Activated CD4-positive, alpha-beta T cell treated with anti-CD3 and anti-CD28 coated beads for 36 hours (primary cell): ENCODE measurements at regions not wholly inside any gene's neighbourhood (a gene's known extent, or its start where the extent isn't known, plus 50 kb on each side); places are given as distances from the start of the nearest gene placed in this dataset.
"Not testable (repeated sequence)": the region's sequence is repeated elsewhere in the genome, so short reads cannot be mapped to it uniquely, and the experiment has no call there.

ENCODE experiments used
- ATAC-seq: fragments of 200-7000 bp; cut with Tn5 transposase; one replicate; pipeline ENCODE4 v1.10.0; 2021; ENCODE audit warnings: mild to moderate bottlenecking, moderate library complexity
- CTCF ChIA-PET: fragments of 350-600 bp; sonication (Branson Sonifier 250); formaldehyde crosslinking; loops from one replicate; lab custom pipeline; 2021; ENCODE audit warnings: antibody characterized with exemption; lab: Charles Lee
- POLR2A ChIA-PET: fragments of 350-600 bp; sonication (Branson Sonifier 250); formaldehyde crosslinking; loops from one replicate; lab custom pipeline; 2021; ENCODE audit warnings: antibody characterized with exemption, inconsistent platforms; lab: Charles Lee
- DNase-seq: peaks from one replicate; pipeline ENCODE4 v3.0.0-alpha.2; 2020
- H3K27ac Mint-ChIP-seq: one replicate; pipeline ENCODE4 v1.8.0; 2021; ENCODE audit warnings: mixed read lengths
- H3K27me3 Mint-ChIP-seq: one replicate; pipeline ENCODE4 v1.8.0; 2021; ENCODE audit warnings: mixed read lengths
- H3K36me3 Mint-ChIP-seq: one replicate; pipeline ENCODE4 v1.8.0; 2021; ENCODE audit warnings: low read depth, mixed read lengths
- H3K4me1 Mint-ChIP-seq: one replicate; pipeline ENCODE4 v1.8.0; 2021; ENCODE audit warnings: mixed read lengths
- H3K4me3 Mint-ChIP-seq: one replicate; pipeline ENCODE4 v1.8.0; 2021; ENCODE audit warnings: mild to moderate bottlenecking, moderate library complexity, mixed read lengths
- H3K9me3 Mint-ChIP-seq: one replicate; pipeline ENCODE4 v1.8.0; 2021; ENCODE audit warnings: low read depth, mixed read lengths
- intact Hi-C, 2 experiments: fragments of 100-400 bp; cut with DNase I in 1 of 2; cut with micrococcal nuclease in 1 of 2; formaldehyde crosslinking; loops; one replicate each; pipeline versions ENCODE4 v1.14.2 to v1.15.1; 2022 to 2024; cut with DNase I, micrococcal nuclease

- H3K27me3 Mint-ChIP-seq, POLR2A ChIA-PET, H3K9me3 Mint-ChIP-seq, intact Hi-C loops, H3K27ac Mint-ChIP-seq, H3K4me3 Mint-ChIP-seq, H3K36me3 Mint-ChIP-seq: not testable (repeated sequence)
- CTCF ChIA-PET: interaction anchor here (0.5 to 2.0 kb wide), 24 partner anchors 9 to 251 kb away, joined by 3 to 11 read pairs (median 4); no protein-coding TSS in a partner anchor
- peak; percentile 35 for ATAC-seq
- peak; percentile 93 for DNase-seq
- peaks cover 37% of the 10 kb centered on the region for H3K4me1 Mint-ChIP-seq
Observed at GRCh38 chr14:106170163-106170658, 643.8 kb downstream of the TMEM121 start.

DNA sequence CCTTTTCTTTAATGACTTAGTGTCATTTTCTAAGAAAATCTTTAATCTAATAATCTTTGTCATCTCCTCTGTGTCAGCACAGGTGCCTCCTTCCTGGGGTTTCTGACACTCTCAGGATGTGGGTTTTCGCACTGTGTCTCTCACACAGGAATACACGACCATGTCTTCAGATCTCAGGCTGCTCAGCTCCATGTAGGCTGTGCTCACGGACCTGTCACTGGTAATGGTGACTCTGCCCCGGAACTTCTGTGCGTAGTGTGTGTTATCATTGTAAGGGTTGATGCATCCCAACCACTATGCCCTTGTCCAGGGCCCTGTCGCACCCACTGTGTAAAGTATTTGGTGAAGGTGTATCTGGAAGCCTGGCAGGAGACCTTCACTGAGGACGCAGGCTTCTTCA, 647.8 kb downstream of the TMEM121 start:
- peak; percentile 68 for ATAC-seq
- intact Hi-C loops: no loop called here
- H3K27me3 Mint-ChIP-seq: no peaks in the 10 kb centered on the region
- peak overlapping the region; percentile 4 for H3K27ac Mint-ChIP-seq
- peak; percentile 71 for DNase-seq
- H3K9me3 Mint-ChIP-seq: no peaks in the 10 kb centered on the region
- ChIA-PET CTCF (no interaction called here), POLR2A (interaction anchor here (0.6 kb wide), 1 partner anchor 56 kb away, joined by 3 read pairs; no protein-coding TSS in a partner anchor)
- peaks cover 61% of the 10 kb centered on the region for H3K4me1 Mint-ChIP-seq
- H3K4me3 Mint-ChIP-seq: no peak overlapping the region
- no peaks in the 10 kb centered on the region for H3K36me3 Mint-ChIP-seq

DNA sequence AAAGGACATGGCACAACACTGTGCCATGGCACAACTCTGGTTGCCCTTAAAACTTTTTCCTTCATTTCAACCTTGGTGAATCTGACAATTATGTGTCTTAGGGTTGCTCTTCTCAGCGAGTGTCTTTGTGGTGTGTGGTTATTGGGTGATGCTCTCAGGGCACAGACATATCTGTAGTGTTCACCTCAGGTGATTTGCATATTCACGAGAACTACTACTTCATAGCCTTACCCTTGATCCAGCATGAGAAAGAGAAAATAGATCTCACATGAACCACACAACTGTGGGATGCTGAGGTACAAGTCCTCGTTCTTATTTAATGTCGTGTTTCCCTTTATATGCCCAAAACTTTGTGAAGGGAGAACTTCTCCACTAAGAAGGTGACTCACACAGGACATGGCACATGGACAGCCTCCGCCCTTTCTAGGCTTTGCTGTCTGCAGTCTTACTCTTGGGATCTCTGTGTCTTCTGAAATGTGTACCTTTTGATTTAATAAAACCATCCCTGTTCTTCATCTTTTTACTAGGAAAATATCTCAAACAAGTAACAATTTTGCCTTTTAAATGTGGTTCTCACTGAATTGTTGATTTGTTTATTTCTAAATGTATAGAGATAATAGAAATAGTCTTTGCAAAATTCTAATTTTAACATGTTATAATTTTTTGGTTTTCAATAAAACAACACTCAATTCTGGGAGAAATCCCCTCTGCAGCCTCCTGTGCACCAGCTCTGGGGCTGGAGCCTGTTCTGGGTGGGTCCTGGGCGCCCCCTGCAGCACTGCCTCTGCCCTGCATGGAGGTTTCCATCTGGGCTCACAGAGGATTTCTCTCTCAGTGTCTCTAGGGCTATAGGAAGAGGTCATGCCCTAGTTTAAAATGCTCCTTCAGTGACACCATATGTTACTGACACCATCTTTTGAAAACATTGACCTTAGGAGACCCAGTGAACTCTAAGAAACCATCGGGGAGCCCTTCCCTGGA, 651.2 kb downstream of the TMEM121 start:
- CTCF ChIA-PET, intact Hi-C loops, POLR2A ChIA-PET: not testable (repeated sequence)

GRCh38 chr14:106179761-106180160, 653.4 kb downstream of the TMEM121 start:
- H3K4me1 Mint-ChIP-seq: peaks cover 48% of the 10 kb centered on the region
- H3K27me3 Mint-ChIP-seq: no peaks in the 10 kb centered on the region
- H3K9me3 Mint-ChIP-seq: no peaks in the 10 kb centered on the region
- no peak overlapping the region for H3K4me3 Mint-ChIP-seq
- DNase-seq (no peak), ATAC-seq (no peak)
- intact Hi-C loops: no loop called here
- no peak overlapping the region for H3K27ac Mint-ChIP-seq
- ChIA-PET POLR2A (no interaction called here), CTCF (no interaction called here)
- no peaks in the 10 kb centered on the region for H3K36me3 Mint-ChIP-seq

More for the DNA sequence above, 651.2 kb downstream of the TMEM121 start:
- not testable (repeated sequence) for H3K36me3 Mint-ChIP-seq, H3K27me3 Mint-ChIP-seq, H3K9me3 Mint-ChIP-seq
- DNase-seq (peak; percentile 67), ATAC-seq (peak; percentile 94)
- peak overlapping the region; percentile 15 for H3K4me3 Mint-ChIP-seq
- peak overlapping the region; percentile 52 for H3K27ac Mint-ChIP-seq
- H3K4me1 Mint-ChIP-seq: peaks cover 48% of the 10 kb centered on the region

GRCh38 chr14:106184771-106185170, 658.4 kb downstream of the TMEM121 start:
- intact Hi-C loops, H3K9me3 Mint-ChIP-seq, H3K4me3 Mint-ChIP-seq, H3K27me3 Mint-ChIP-seq, H3K36me3 Mint-ChIP-seq: not testable (repeated sequence)
- ATAC-seq (peak; percentile 84), DNase-seq (peak; percentile 78)
- CTCF ChIA-PET: interaction anchor here (0.6 to 1.6 kb wide), 14 partner anchors 12 to 580 kb away, joined by 3 to 9 read pairs (median 4); no protein-coding TSS in a partner anchor
- H3K4me1 Mint-ChIP-seq: peaks cover 34% of the 10 kb centered on the region
- POLR2A ChIA-PET: interaction anchor here (1.0 kb wide), 1 partner anchor 16 kb away, joined by 5 read pairs; no protein-coding TSS in a partner anchor
- peak overlapping the region; percentile 27 for H3K27ac Mint-ChIP-seq

DNA sequence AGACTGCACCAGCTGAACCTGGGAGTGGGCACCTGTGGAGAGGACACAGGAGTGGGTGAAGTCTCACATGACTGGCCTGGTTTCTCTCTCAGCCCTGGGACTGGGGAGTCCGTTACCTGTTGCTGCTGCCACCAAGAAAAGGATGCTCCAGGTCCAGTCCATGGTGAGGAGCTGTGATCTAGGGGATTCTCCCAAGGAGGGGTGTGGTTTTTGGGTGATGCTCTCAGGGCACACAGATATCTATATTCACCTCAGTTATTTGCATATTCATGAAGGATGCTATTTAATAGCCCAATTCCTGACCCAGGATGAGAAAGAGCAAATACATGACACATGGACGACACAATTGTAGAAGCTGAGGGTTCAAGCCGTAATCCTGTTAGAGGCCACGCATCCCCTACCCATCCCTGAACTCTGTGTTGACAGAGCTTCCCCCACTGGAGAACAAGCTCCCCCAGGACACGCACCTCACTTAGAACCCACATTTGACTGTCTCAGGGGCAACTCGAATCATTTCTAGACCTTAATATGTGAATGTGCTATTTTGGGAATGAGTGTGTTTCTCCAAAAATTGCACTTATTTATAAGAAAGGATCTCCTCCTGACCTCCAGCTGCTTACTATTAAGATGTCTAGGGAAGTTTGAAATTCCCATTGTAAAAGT, 658.9 kb downstream of the TMEM121 start:
- intact Hi-C loops, H3K36me3 Mint-ChIP-seq, H3K9me3 Mint-ChIP-seq, H3K4me3 Mint-ChIP-seq, H3K27me3 Mint-ChIP-seq, DNase-seq, ATAC-seq: not testable (repeated sequence)
- Mint-ChIP-seq H3K4me1 (peaks cover 34% of the 10 kb centered on the region), H3K27ac (peak overlapping the region; percentile 27)
- POLR2A ChIA-PET: interaction anchor here (1.0 kb wide), 1 partner anchor 15 kb away, joined by 5 read pairs; no protein-coding TSS in a partner anchor
- CTCF ChIA-PET: interaction anchor here (0.6 to 1.6 kb wide), 16 partner anchors 12 to 579 kb away, joined by 3 to 9 read pairs (median 4); no protein-coding TSS in a partner anchor

GRCh38 chr14:106185837-106186233, 659.5 kb downstream of the TMEM121 start:
- H3K4me1 Mint-ChIP-seq: peaks cover 34% of the 10 kb centered on the region
- ChIA-PET CTCF (interaction anchor here (0.7 to 2.2 kb wide), 13 partner anchors 14 to 579 kb away, joined by 3 to 13 read pairs (median 3); no protein-coding TSS in a partner anchor), POLR2A (no interaction called here)
- intact Hi-C loops: no loop called here
- peak; percentile 79 for ATAC-seq
- H3K27me3 Mint-ChIP-seq: no peaks in the 10 kb centered on the region
- no peaks in the 10 kb centered on the region for H3K9me3 Mint-ChIP-seq
- H3K36me3 Mint-ChIP-seq: no peaks in the 10 kb centered on the region
- H3K27ac Mint-ChIP-seq: peak overlapping the region; percentile 19
- H3K4me3 Mint-ChIP-seq: no peak overlapping the region
- peak; percentile 85 for DNase-seq

DNA sequence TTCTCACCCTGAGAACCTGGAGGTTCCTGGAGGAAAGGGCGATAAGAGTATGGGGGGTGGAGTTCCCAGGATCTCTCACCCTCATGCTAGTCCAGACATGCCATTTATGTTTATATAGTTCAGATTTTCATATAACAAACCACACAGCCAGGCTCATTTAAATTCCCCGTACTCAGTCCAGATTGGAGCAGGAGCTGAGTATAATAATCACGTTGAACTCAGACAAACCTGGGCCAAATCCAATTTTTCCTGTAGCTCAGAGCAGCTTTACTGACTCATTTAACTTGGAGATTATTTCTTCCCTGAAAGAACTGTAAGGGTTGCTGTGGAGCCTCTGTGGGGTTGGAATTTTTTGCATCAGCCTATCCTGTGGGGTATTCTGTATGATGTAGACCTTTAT, 660.8 kb downstream of the TMEM121 start:
- intact Hi-C loops: no loop called here
- Mint-ChIP-seq H3K36me3 (no peaks in the 10 kb centered on the region), H3K4me1 (peaks cover 34% of the 10 kb centered on the region), H3K27me3 (peaks cover 2% of the 10 kb centered on the region), H3K27ac (no peak overlapping the region), H3K4me3 (no peak overlapping the region), H3K9me3 (no peaks in the 10 kb centered on the region)
- CTCF ChIA-PET: interaction anchor here (0.7 to 2.2 kb wide), 12 partner anchors 12 to 234 kb away, joined by 3 to 13 read pairs (median 4); no protein-coding TSS in a partner anchor
- ATAC-seq (no peak), DNase-seq (no peak)
- POLR2A ChIA-PET: no interaction called here

GRCh38 chr14:106192701-106193100, 666.3 kb downstream of the TMEM121 start:
- peaks cover 18% of the 10 kb centered on the region for H3K4me1 Mint-ChIP-seq
- H3K9me3 Mint-ChIP-seq, POLR2A ChIA-PET, CTCF ChIA-PET, H3K4me3 Mint-ChIP-seq, H3K27me3 Mint-ChIP-seq, intact Hi-C loops, H3K27ac Mint-ChIP-seq, H3K36me3 Mint-ChIP-seq: not testable (repeated sequence)
- peak; percentile 58 for DNase-seq
- peak; percentile 88 for ATAC-seq

- H3K36me3 Mint-ChIP-seq, H3K9me3 Mint-ChIP-seq, POLR2A ChIA-PET, ATAC-seq, intact Hi-C loops, H3K4me3 Mint-ChIP-seq, H3K27ac Mint-ChIP-seq: not testable (repeated sequence)
- CTCF ChIA-PET: interaction anchor here (1.0 kb wide), 1 partner anchor 17 kb away, joined by 3 read pairs; no protein-coding TSS in a partner anchor
- Mint-ChIP-seq H3K27me3 (peaks cover 29% of the 10 kb centered on the region), H3K4me1 (peaks cover 28% of the 10 kb centered on the region)
- peak; percentile 89 for DNase-seq
Observed at GRCh38 chr14:106196459-106196858, 670.1 kb downstream of the TMEM121 start.

DNA sequence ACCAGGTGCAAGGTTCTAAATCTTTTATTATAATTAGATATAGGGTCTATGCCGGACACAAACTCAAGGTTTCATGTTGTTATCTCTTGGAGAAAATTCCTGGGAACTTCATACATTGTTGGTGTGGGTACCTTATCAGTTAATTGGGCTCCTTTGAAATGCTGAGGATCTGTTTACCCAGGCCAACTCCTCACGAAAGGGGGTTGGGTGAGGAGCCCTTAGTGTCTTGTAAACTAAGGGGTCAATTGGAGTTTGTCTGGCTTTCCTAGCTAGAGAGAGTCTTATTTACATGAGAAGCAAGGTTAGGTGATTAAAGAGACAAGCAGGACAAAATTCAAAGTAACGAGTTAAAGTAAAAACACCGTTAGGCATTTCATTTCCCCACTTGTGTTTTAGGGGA, 670.9 kb downstream of the TMEM121 start:
- ATAC-seq, DNase-seq, POLR2A ChIA-PET, H3K9me3 Mint-ChIP-seq, H3K36me3 Mint-ChIP-seq, intact Hi-C loops, H3K27ac Mint-ChIP-seq, H3K4me3 Mint-ChIP-seq: not testable (repeated sequence)
- peaks cover 30% of the 10 kb centered on the region for H3K27me3 Mint-ChIP-seq
- H3K4me1 Mint-ChIP-seq: peaks cover 28% of the 10 kb centered on the region
- CTCF ChIA-PET: interaction anchor here (0.8 to 1.2 kb wide), 4 partner anchors 12 to 73 kb away, joined by 3 to 8 read pairs (median 4); no protein-coding TSS in a partner anchor
